Neural cell (in vitro differentiated cells): ENCODE measurements at regions not wholly inside any gene's neighbourhood (a gene's known extent, or its start where the extent isn't known, plus 50 kb on each side); places are given as distances from the start of the nearest gene placed in this dataset.

ENCODE experiments used
- EP300 ChIP-seq: fragments of 450-650 bp; conservative IDR thresholded peaks from 2 replicates; pipeline ENCODE4 v1.6.1; 2014; ENCODE audit warnings: antibody characterized with exemption, mild to moderate bottlenecking, moderate library complexity; ENCODE audit not compliant: poor library complexity, severe bottlenecking
- EZH2 ChIP-seq: fragments of 200-600, 300-800 bp; shearing (Covaris generic), sonication (generic); IDR thresholded peaks from 2 replicates; pipeline ENCODE4 v1.6.1; 2014; ENCODE audit warnings: antibody characterized with exemption, low read length, borderline replicate concordance, mild to moderate bottlenecking; ENCODE audit not compliant: insufficient read depth, poor library complexity, severe bottlenecking
- POLR2AphosphoS5 ChIP-seq: IDR thresholded peaks from 2 replicates; pipeline ENCODE4 v1.6.1; 2012
- SMC3 ChIP-seq: fragments of 450-650 bp; conservative IDR thresholded peaks from 2 replicates; pipeline ENCODE4 v1.6.1; 2014; ENCODE audit warnings: antibody characterized with exemption, mild to moderate bottlenecking, moderate library complexity; ENCODE audit not compliant: poor library complexity
- TAF1 ChIP-seq: IDR thresholded peaks from 2 replicates; pipeline ENCODE4 v1.6.1; 2012; ENCODE audit warnings: low read depth
- TF ChIP-seq, protein P1 (sequence below): IDR thresholded peaks from 2 replicates; pipeline ENCODE4 v1.6.1; 2012; ENCODE audit warnings: borderline replicate concordance
- TF ChIP-seq, protein P2 (sequence below): fragments of 450-650 bp; IDR thresholded peaks from 2 replicates; pipeline ENCODE4 v1.5.1; 2014; ENCODE audit warnings: antibody characterized with exemption, mild to moderate bottlenecking, moderate library complexity; ENCODE audit not compliant: poor library complexity, severe bottlenecking

GRCh38 chr6:22189946-22190345 lies 106.9 kb downstream of the PRL start:
- TF ChIP-seq POLR2AphosphoS5 (no peak), EP300 (no peak), SMC3 (no peak), EZH2 (no peak), TAF1 (no peak)
- TF ChIP-seq, protein P1, sequence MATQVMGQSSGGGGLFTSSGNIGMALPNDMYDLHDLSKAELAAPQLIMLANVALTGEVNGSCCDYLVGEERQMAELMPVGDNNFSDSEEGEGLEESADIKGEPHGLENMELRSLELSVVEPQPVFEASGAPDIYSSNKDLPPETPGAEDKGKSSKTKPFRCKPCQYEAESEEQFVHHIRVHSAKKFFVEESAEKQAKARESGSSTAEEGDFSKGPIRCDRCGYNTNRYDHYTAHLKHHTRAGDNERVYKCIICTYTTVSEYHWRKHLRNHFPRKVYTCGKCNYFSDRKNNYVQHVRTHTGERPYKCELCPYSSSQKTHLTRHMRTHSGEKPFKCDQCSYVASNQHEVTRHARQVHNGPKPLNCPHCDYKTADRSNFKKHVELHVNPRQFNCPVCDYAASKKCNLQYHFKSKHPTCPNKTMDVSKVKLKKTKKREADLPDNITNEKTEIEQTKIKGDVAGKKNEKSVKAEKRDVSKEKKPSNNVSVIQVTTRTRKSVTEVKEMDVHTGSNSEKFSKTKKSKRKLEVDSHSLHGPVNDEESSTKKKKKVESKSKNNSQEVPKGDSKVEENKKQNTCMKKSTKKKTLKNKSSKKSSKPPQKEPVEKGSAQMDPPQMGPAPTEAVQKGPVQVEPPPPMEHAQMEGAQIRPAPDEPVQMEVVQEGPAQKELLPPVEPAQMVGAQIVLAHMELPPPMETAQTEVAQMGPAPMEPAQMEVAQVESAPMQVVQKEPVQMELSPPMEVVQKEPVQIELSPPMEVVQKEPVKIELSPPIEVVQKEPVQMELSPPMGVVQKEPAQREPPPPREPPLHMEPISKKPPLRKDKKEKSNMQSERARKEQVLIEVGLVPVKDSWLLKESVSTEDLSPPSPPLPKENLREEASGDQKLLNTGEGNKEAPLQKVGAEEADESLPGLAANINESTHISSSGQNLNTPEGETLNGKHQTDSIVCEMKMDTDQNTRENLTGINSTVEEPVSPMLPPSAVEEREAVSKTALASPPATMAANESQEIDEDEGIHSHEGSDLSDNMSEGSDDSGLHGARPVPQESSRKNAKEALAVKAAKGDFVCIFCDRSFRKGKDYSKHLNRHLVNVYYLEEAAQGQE = no peak
- TF ChIP-seq, protein P2, sequence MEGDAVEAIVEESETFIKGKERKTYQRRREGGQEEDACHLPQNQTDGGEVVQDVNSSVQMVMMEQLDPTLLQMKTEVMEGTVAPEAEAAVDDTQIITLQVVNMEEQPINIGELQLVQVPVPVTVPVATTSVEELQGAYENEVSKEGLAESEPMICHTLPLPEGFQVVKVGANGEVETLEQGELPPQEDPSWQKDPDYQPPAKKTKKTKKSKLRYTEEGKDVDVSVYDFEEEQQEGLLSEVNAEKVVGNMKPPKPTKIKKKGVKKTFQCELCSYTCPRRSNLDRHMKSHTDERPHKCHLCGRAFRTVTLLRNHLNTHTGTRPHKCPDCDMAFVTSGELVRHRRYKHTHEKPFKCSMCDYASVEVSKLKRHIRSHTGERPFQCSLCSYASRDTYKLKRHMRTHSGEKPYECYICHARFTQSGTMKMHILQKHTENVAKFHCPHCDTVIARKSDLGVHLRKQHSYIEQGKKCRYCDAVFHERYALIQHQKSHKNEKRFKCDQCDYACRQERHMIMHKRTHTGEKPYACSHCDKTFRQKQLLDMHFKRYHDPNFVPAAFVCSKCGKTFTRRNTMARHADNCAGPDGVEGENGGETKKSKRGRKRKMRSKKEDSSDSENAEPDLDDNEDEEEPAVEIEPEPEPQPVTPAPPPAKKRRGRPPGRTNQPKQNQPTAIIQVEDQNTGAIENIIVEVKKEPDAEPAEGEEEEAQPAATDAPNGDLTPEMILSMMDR = no peak
